H1 (cell line): ENCODE measurements at regions not wholly inside any gene's neighbourhood (a gene's known extent, or its start where the extent isn't known, plus 50 kb on each side); places are given as distances from the start of the nearest gene placed in this dataset.

ENCODE experiments used
- CTCF ChIA-PET: fragments of 300-600 bp; sonication (Branson Sonifier 250); formaldehyde crosslinking; loops from one replicate; lab custom pipeline; 2021; ENCODE audit not compliant: partially characterized antibody; lab: Charles Lee
- POLR2A ChIA-PET: fragments of 300-600 bp; sonication (Branson Sonifier 250); formaldehyde crosslinking; loops from one replicate; lab custom pipeline; 2021; ENCODE audit warnings: inconsistent platforms; ENCODE audit not compliant: partially characterized antibody; lab: Charles Lee
- DNase-seq, 2 experiments: peaks; one replicate each; pipeline versions ENCODE4 v3.0.0 to v3.0.0-alpha.2; 2010 to 2022; ENCODE audit warnings: low spot score in 2 of 2, low read depth in 1 of 2, mixed read lengths in 1 of 2
- FAIRE-seq: peaks from 2 replicates; lab custom pipeline; 2011; peaks lifted over from hg19 to GRCh38; lab: Jason Lieb, UNC
- H2AFZ ChIP-seq: 2 replicates; pipeline ENCODE4 v1.8.1; 2012; ENCODE audit warnings: low read length, inconsistent platforms
- H2AK5ac ChIP-seq: 2 replicates; pipeline ENCODE4 v1.6.1; 2013; ENCODE audit warnings: low read depth, low read length
- H2BK120ac ChIP-seq: replicated peaks from 2 replicates; pipeline ENCODE3; 2013; ENCODE audit warnings: low read depth, low read length, inconsistent platforms
- H2BK12ac ChIP-seq: 2 replicates; pipeline ENCODE4 v1.6.1; 2013; ENCODE audit warnings: low read depth, low read length
- H2BK15ac ChIP-seq: 2 replicates; pipeline ENCODE4 v1.6.1; 2013; ENCODE audit warnings: low read length
- H2BK20ac ChIP-seq: 2 replicates; pipeline ENCODE4 v1.6.1; 2013; ENCODE audit warnings: low read length
- H2BK5ac ChIP-seq: 2 replicates; pipeline ENCODE4 v1.6.1; 2013; ENCODE audit warnings: low read depth, low read length
- H3K14ac ChIP-seq: 2 replicates; pipeline ENCODE4 v1.6.1; 2013; ENCODE audit warnings: inconsistent platforms; ENCODE audit not compliant: insufficient read length
- H3K18ac ChIP-seq: 2 replicates; pipeline ENCODE4 v1.6.1; 2013; ENCODE audit warnings: low read length; ENCODE audit errors: extremely low read depth
- H3K23ac ChIP-seq: 2 replicates; pipeline ENCODE4 v1.6.1; 2013; ENCODE audit warnings: inconsistent platforms; ENCODE audit not compliant: insufficient read length
- H3K23me2 ChIP-seq: 2 replicates; pipeline ENCODE4 v1.6.1; 2013; ENCODE audit warnings: low read depth, low read length
- H3K27ac ChIP-seq: 2 replicates; pipeline ENCODE4 v1.6.1; 2011; ENCODE audit warnings: low read depth, low read length, inconsistent platforms
- H3K27me3 ChIP-seq, 4 experiments: replicated peaks in 1 of 4; 1 replicate in 1 of 4; 2 replicates in 3 of 4; pipeline versions ENCODE4 v1.6.1 to v1.8.1; 2011 to 2013; ENCODE audit warnings: low read length in 3 of 4, mild to moderate bottlenecking in 3 of 4, inconsistent platforms in 2 of 4, mixed read lengths in 2 of 4, moderate library complexity in 1 of 4; ENCODE audit not compliant: control insufficient read depth in 3 of 4, insufficient read depth in 3 of 4; ENCODE audit errors: extremely low read depth in 1 of 4
- H3K36me3 ChIP-seq, 4 experiments: 2 replicates each; pipeline versions ENCODE4 v1.6.1 to v1.8.1; 2011 to 2013; ENCODE audit warnings: mild to moderate bottlenecking in 4 of 4, low read length in 3 of 4, moderate library complexity in 2 of 4, control low read depth in 1 of 4, inconsistent platforms in 1 of 4; ENCODE audit not compliant: insufficient read depth in 4 of 4, control insufficient read depth in 2 of 4
- H3K4ac ChIP-seq: replicated peaks from 2 replicates; pipeline ENCODE3; 2013; ENCODE audit warnings: low read length, low read depth, mixed read lengths, inconsistent platforms; ENCODE audit not compliant: insufficient read length
- H3K4me1 ChIP-seq, 4 experiments: replicated peaks in 1 of 4; 1 replicate in 1 of 4; 2 replicates in 3 of 4; pipeline versions ENCODE4 v1.6.1 to v1.8.1; 2011 to 2013; ENCODE audit warnings: low read length in 3 of 4, inconsistent platforms in 2 of 4, mixed read lengths in 1 of 4; ENCODE audit not compliant: insufficient read depth in 4 of 4, control insufficient read depth in 3 of 4
- H3K4me2 ChIP-seq, 2 experiments: 2 replicates each; pipeline versions ENCODE4 v1.6.1 to v1.8.1; 2011 to 2013; ENCODE audit warnings: low read depth in 2 of 2, low read length in 2 of 2, control low read depth in 1 of 2, inconsistent platforms in 1 of 2, mild to moderate bottlenecking in 1 of 2; ENCODE audit not compliant: insufficient read depth in 1 of 2
- H3K4me3 ChIP-seq, 4 experiments: fragments of 200-600, 300-600 bp in 1 of 4; sonication (generic), shearing (Covaris generic), sonication (Bioruptor Twin) in 1 of 4; 2 replicates each; pipeline versions ENCODE4 v1.5.1 to v1.8.1; 2011 to 2016; ENCODE audit warnings: low read length in 4 of 4, low read depth in 3 of 4, control low read depth in 2 of 4, inconsistent platforms in 2 of 4, mild to moderate bottlenecking in 2 of 4, mixed read lengths in 1 of 4, moderate library complexity in 1 of 4; ENCODE audit not compliant: insufficient read depth in 2 of 4; ENCODE audit errors: extremely low read depth in 1 of 4
- H3K56ac ChIP-seq: replicated peaks from 2 replicates; pipeline ENCODE3; 2013; ENCODE audit warnings: low read depth, mild to moderate bottlenecking, mixed read lengths, low read length, inconsistent platforms; ENCODE audit not compliant: insufficient read length
- H3K79me1 ChIP-seq: 2 replicates; pipeline ENCODE4 v1.6.1; 2013; ENCODE audit warnings: low read depth, low read length, control low read depth
- H3K79me2 ChIP-seq, 2 experiments: 2 replicates each; pipeline versions ENCODE4 v1.6.1 to v1.8.1; 2012 to 2013; ENCODE audit warnings: low read length in 2 of 2, mild to moderate bottlenecking in 2 of 2, inconsistent platforms in 1 of 2; ENCODE audit not compliant: insufficient read depth in 2 of 2, control insufficient read depth in 1 of 2
- H3K9ac ChIP-seq, 4 experiments: replicated peaks in 1 of 4; 1 replicate in 1 of 4; 2 replicates in 3 of 4; pipeline versions ENCODE4 v1.6.1 to v1.8.1; 2011 to 2013; ENCODE audit warnings: low read depth in 3 of 4, low read length in 3 of 4, control low read depth in 2 of 4, mild to moderate bottlenecking in 2 of 4, moderate library complexity in 2 of 4, inconsistent platforms in 1 of 4; ENCODE audit errors: extremely low read depth in 1 of 4
- H3K9me3 ChIP-seq, 2 experiments: 2 replicates each; pipeline versions ENCODE4 v1.6.1 to v1.8.1; 2012 to 2013; ENCODE audit warnings: mild to moderate bottlenecking in 2 of 2, moderate library complexity in 2 of 2, control low read depth in 1 of 2, inconsistent platforms in 1 of 2, low read depth in 1 of 2, low read length in 1 of 2, mixed read lengths in 1 of 2; ENCODE audit not compliant: insufficient read depth in 2 of 2
- H4K20me1 ChIP-seq, 2 experiments: replicated peaks in 1 of 2; 2 replicates each; pipeline versions ENCODE3 to v1.8.1; 2011 to 2013; ENCODE audit warnings: inconsistent platforms in 2 of 2, low read length in 2 of 2, mild to moderate bottlenecking in 1 of 2; ENCODE audit not compliant: insufficient read depth in 2 of 2, control insufficient read depth in 1 of 2
- H4K5ac ChIP-seq: 2 replicates; pipeline ENCODE4 v1.6.1; 2013; ENCODE audit warnings: low read length, low read depth, mixed read lengths, inconsistent platforms; ENCODE audit not compliant: insufficient read length
- H4K8ac ChIP-seq: 2 replicates; pipeline ENCODE4 v1.8.0; 2013; ENCODE audit warnings: mild to moderate bottlenecking, moderate library complexity, low read length, inconsistent platforms; ENCODE audit not compliant: insufficient read depth; ENCODE audit errors: extremely low read depth
- H4K91ac ChIP-seq: replicated peaks from 2 replicates; pipeline ENCODE3; 2013; ENCODE audit warnings: low read length, mixed read lengths, inconsistent platforms; ENCODE audit not compliant: insufficient read length
- CHD7 ChIP-seq: fragments of 300-600 bp; sonication (generic); IDR thresholded peaks from 2 replicates; pipeline ENCODE4 v1.7.1; 2012; ENCODE audit warnings: low read length, moderate library complexity, mild to moderate bottlenecking, inconsistent platforms; ENCODE audit not compliant: insufficient replicate concordance
- WGBS, 2 experiments: shearing (Covaris generic) in 1 of 2; methylation state at CpG; one replicate each; pipeline versions ENCODE4 v1.1.6 to v1.1.7; 2013 to 2015; ENCODE audit warnings: low lambda C conversion rate in 2 of 2, mixed read lengths in 2 of 2, inconsistent platforms in 1 of 2, low coverage in 1 of 2, missing lambda C conversion rate in 1 of 2; ENCODE audit not compliant: insufficient replicate concordance in 2 of 2, insufficient coverage in 1 of 2, insufficient read length in 1 of 2; ENCODE audit errors: extremely low coverage in 1 of 2, missing lambda C conversion rate in 1 of 2; 5-methylcytosine and 5-hydroxymethylcytosine counted together

- CTCF ChIA-PET: no interaction called here
- H3K56ac ChIP-seq: no peak overlapping the region
- no peak for TF ChIP-seq CHD7
Observed at GRCh38 chr1:189349607-189350006, 1128.1 kb downstream of the BRINP3 start.

More at GRCh38 chr1:189349607-189350006, 1128.1 kb downstream of the BRINP3 start:
- Histone ChIP-seq H3K36me3 (no peaks in the 10 kb centered on the region), H3K9ac (no peak overlapping the region), H4K91ac (no peak overlapping the region), H4K20me1 (no peaks in the 10 kb centered on the region), H3K23ac (no peak overlapping the region), H2BK15ac (no peak overlapping the region), H3K79me1 (no peaks in the 10 kb centered on the region), H2BK120ac (no peak overlapping the region), H4K5ac (no peak overlapping the region), H3K23me2 (no peaks in the 10 kb centered on the region), H3K27ac (no peak overlapping the region), H3K4me3 (no peak overlapping the region), H3K18ac (no peak overlapping the region), H2BK5ac (no peak overlapping the region), H3K4me1 (no peaks in the 10 kb centered on the region), H3K27me3 (no peaks in the 10 kb centered on the region), H3K9me3 (no peaks in the 10 kb centered on the region), H3K14ac (no peak overlapping the region), H3K4me2 (no peak overlapping the region), H2AK5ac (no peak overlapping the region), H4K8ac (no peak overlapping the region; the same call in 1 of the 2 replicates), H2AFZ (no peak overlapping the region), H2BK12ac (no peak overlapping the region), H2BK20ac (no peak overlapping the region), H3K79me2 (no peaks in the 10 kb centered on the region), H3K4ac (no peak overlapping the region)
- POLR2A ChIA-PET: no interaction called here
- 88% methylated on average over 4 of the region's 4 CpGs; no CpG with 5 or more reads in 1 of the 2 experiments for WGBS, 2 experiments
- DNase-seq (no peak), FAIRE-seq (no peak)
